DOHH2 (cell line): ENCODE measurements at regions not wholly inside any gene's neighbourhood (a gene's known extent, or its start where the extent isn't known, plus 50 kb on each side); places are given as distances from the start of the nearest gene placed in this dataset.

ENCODE experiments used
- CTCF ChIP-seq: fragments of 200-600 bp; sonication (generic); IDR thresholded peaks from one replicate; pipeline ENCODE4 v1.5.1; 2014; ENCODE audit warnings: antibody characterized with exemption, mild to moderate bottlenecking, low read depth, low read length; ENCODE audit not compliant: poor library complexity, severe bottlenecking
- EZH2phosphoT487 ChIP-seq: fragments of 200-600 bp; sonication (generic); IDR thresholded peaks from 2 replicates; pipeline ENCODE4 v1.6.1; 2017; ENCODE audit warnings: borderline replicate concordance, mild to moderate bottlenecking, antibody characterized with exemption, low read length, moderate library complexity, mixed read lengths

- TF ChIP-seq CTCF: no peak
- no peak for TF ChIP-seq EZH2phosphoT487
Observed at GRCh38 chr18:72119082-72119481, 425.1 kb downstream of the CBLN2 start.
